Retinal pigment epithelial cell (primary cell): ENCODE measurements at regions not wholly inside any gene's neighbourhood (a gene's known extent, or its start where the extent isn't known, plus 50 kb on each side); places are given as distances from the start of the nearest gene placed in this dataset.

Experiments
- DNase-seq: peaks from one replicate; pipeline ENCODE4 v3.0.0-alpha.2; 2010; ENCODE audit warnings: low read depth
- H3K4me3 ChIP-seq: 2 replicates; pipeline ENCODE4 v1.5.1; 2011; ENCODE audit warnings: mild to moderate bottlenecking, low read length, control low read depth, moderate library complexity
- CTCF ChIP-seq: conservative IDR thresholded peaks from 2 replicates; pipeline ENCODE4 v1.5.1; 2011; ENCODE audit warnings: low read depth, low read length, control low read depth, inconsistent platforms

- DNase-seq = no peak
- no peak overlapping the region for H3K4me3 ChIP-seq
- no peak for TF ChIP-seq CTCF
Measured at GRCh38 chr2:64844087-64844486, 145.1 kb upstream of the SLC1A4 start.

GRCh38 chr2:64845273-64845905 lies 143.8 kb upstream of the SLC1A4 start:
- TF ChIP-seq CTCF = no peak
- no peak for DNase-seq
- no peak overlapping the region for H3K4me3 ChIP-seq

- no peak overlapping the region for H3K4me3 ChIP-seq
- TF ChIP-seq CTCF = no peak
- no peak for DNase-seq
Measured at GRCh38 chr2:64846177-64846576, 143.0 kb upstream of the SLC1A4 start.

GRCh38 chr2:64847930-64848329 lies 141.3 kb upstream of the SLC1A4 start:
- TF ChIP-seq CTCF = no peak

GRCh38 chr2:64848363-64848762 lies 140.8 kb upstream of the SLC1A4 start:
- H3K4me3 ChIP-seq = no peak overlapping the region
- no peak for DNase-seq
- TF ChIP-seq CTCF = no peak

More at GRCh38 chr2:64847930-64848329, 141.3 kb upstream of the SLC1A4 start:
- H3K4me3 ChIP-seq = no peak overlapping the region
- DNase-seq = no peak

- no peak for TF ChIP-seq CTCF
- no peak overlapping the region for H3K4me3 ChIP-seq
- DNase-seq = no peak
Measured at GRCh38 chr2:64848945-64849344, 140.3 kb upstream of the SLC1A4 start.

GRCh38 chr2:64850642-64851041 lies 138.6 kb upstream of the SLC1A4 start:
- no peak for TF ChIP-seq CTCF
- no peak for DNase-seq
- H3K4me3 ChIP-seq = no peak overlapping the region
